HG03064 (cell line): ENCODE measurements at regions not wholly inside any gene's neighbourhood (a gene's known extent, or its start where the extent isn't known, plus 50 kb on each side); places are given as distances from the start of the nearest gene placed in this dataset.

Experiments used
- ATAC-seq: cut with Tn5 transposase; IDR thresholded peaks from one replicate; pipeline ENCODE4 v1.9.1; 2021; ENCODE audit warnings: low read depth; ENCODE audit not compliant: unreplicated experiment

DNA sequence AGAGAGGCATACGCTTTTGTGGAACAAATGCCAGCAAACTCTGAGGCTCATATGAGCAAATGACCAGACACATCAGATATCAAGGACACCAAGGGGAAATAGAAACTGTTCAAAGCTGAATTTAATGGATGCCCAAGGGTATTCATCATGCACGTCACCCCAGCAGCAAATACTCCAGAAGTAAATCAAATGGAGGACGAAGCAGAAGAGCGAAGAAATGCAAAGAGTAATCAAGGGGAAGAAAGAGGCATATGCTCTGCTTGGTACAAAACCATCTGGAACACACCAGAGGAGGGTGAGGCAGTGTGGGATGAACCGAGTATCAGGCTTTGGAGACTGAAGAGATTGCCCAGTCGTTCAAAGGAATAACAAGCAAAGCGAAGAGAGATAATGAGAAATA lies 232.6 kb upstream of the EGLN3 start:
- no peak for ATAC-seq

GRCh38 chr14:34181338-34181737 lies 230.5 kb upstream of the EGLN3 start:
- ATAC-seq = no peak

GRCh38 chr14:34180869-34181268 lies 230.0 kb upstream of the EGLN3 start:
- ATAC-seq = no peak

GRCh38 chr14:34180434-34180833 lies 229.6 kb upstream of the EGLN3 start:
- no peak for ATAC-seq

GRCh38 chr14:34179727-34180126 lies 228.9 kb upstream of the EGLN3 start:
- ATAC-seq = no peak

DNA sequence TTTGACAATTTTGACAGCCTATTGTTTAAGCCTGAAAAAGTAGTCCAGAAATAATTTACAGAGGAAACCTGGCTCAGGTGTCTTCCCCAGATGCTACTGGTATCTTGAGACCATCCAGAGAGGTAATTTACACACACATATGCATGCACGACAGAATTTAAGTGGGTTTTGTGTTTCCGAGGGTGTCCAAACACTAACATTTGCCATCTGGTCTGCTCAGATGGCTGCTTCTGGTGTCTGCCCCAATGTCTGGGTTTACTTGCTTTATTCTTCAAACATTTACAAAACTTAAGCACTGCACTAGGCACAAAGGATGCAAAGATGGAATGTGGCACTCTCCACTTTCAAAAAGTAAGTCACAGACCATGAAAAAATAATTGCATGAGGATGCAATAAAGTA lies 226.6 kb upstream of the EGLN3 start:
- ATAC-seq = no peak

- ATAC-seq = no peak
Observed at GRCh38 chr14:34175574-34175973, 224.7 kb upstream of the EGLN3 start.

- no peak for ATAC-seq
Observed at GRCh38 chr14:34174973-34175372, 224.1 kb upstream of the EGLN3 start.

DNA sequence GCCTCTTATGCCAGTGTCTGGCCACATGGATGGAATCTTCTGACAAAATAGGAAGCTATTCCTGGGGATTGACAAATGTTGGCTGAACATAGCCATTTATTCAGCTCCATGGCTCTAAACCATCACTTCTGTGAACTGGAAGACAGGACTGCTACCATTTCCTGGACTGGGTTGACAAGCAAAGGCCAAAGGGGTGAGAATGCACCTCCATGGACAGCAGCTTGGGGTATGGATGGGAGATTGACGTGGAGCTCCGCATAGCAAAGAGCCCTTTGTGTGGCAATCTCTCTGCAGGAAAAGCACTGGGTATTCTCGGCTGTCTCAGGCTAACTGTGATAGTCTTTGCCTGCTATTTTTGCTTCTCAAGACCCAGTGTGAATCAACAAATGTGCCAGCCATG lies 223.0 kb upstream of the EGLN3 start:
- ATAC-seq = no peak

GRCh38 chr14:34172550-34173368 lies 221.9 kb upstream of the EGLN3 start:
- ATAC-seq = no peak

DNA sequence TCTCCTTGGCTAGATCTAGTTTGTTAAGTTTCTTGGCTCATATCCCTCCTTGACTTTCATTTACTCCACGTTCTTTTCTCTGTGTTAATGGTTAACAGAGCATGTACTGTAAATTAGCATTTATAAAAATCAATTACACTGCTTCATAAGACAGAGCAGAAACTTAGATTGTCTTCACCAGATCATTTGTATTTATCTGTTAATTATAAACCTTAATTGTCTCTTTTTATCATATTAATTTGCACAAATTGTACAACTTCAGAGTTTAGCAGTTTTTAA lies 221.2 kb upstream of the EGLN3 start:
- ATAC-seq = no peak

DNA sequence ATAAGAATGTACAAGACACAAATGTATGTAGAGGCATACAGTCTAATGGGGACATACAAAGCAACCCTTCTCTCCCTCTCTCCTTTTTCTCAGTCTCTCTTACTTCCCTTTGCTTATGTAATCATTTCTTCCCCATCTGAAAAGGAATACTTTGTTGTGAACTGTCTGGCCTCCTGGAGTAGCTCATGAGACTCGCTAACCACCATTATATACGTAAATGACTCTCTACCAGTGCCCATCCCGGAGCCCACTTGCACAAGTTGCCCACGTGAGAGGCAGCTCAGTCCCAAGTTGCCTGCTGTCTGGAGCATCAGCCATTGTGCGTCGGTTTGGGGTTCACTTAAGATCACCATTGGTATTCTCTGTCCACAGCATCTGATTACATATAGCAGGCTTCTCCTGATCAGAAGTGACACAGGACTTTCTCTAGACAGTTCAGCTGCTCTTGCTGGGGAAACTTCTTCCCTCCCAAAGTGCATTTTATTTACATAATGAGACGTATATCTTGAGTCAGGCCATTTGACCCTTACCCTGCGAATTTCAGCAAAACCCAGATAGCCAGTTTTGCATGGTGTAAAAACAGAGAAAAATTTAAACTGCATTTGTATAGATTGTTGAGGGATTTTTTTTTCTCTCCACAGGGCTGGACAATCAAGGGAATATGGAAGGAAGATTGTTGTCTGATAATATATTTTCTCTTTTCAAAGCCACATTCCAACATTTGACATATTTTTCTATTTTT lies 220.7 kb upstream of the EGLN3 start:
- ATAC-seq = no peak

DNA sequence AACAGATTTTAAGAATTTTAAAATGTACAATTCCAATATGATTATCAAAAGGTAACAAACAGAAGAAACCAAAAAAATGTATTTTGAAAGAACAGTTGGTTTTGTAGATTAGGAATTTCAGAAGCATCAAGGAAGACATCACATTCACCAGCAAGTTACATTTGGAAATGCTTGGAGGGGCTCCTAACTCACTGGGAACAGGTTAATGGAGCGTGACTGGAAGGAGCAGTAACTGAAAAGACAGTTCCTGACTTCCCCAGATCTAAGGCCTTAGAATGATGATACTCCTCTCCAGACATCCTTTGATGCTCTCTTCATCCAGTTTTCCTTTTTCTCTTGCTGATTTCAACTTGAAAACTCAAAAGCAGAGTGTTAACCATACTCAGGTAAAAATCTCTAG lies 220.0 kb upstream of the EGLN3 start:
- no peak for ATAC-seq

GRCh38 chr14:34169561-34169960 lies 218.7 kb upstream of the EGLN3 start:
- ATAC-seq = no peak

DNA sequence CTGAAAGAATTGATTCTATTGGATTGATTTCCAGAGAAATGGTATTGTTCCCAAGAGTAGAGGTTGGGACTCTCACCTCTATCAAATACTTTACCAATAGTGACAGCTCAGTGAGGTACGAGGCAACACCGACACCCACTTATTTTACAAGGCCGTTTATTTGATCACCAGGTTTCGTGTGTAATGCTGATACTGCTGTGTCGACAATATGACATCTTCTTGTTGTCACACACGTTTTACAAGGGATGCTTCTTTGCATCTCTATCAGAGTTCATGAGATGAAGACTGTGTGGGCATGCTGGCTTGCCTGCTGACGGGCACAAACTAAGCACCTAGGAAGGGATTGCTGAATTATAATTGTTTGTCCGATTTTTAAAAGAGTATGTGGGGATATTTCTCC lies 217.8 kb upstream of the EGLN3 start:
- ATAC-seq = no peak

DNA sequence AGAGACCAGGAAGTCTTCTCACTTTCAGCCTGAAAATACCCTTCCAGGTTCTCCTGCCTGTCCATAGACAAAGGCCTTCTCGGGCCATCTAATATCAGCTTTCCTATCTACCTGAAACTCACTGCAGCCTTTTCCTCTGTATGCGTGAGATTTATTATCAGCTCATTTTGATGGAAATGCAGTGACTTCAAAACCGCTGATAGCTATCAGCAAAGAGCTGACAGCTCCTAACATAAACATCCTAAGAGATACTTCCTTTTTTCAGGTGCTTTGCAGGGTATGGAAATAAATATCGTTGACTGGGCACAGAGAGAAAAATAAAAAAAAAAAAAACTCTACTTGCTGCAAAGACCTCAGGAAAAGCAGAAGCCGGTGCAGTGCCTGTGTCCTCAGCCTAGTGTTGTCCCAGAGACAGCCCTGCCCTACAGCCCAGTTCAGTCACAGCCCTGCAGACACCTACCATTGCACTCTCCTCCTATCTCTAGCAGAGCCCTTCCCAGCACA lies 215.0 kb upstream of the EGLN3 start:
- ATAC-seq = no peak

DNA sequence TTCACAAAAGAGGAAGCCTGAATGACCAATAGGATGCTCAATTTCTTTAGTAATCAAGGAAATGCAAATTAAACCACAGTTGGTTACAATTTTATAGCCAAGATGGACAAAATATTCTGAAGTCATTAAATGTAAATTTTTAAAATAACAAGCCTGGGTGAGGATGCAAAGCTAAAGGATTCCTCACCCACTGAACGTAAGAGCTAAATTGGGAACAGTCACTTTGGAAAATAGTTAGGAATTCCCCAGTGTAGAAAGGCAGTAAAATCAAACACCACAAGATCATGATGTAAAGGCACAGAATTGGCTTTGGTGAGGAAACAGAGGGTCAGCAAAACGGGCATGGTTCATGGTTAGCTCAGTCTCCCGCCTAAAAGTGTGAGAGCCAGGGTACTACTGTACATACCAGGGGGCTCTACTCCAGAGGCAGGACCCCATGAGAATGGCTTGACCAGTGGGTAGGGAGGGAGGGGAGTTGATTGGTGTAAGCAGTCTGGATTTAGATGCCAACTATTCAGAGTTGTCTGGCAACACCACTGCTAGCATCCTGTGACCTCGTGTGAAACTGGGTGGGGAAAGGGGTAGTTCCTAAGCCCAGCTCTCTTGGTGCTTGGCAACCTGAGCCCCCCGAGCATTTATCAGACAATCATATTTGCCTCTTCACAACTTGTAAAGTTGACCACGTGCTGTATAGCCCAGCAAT lies 213.4 kb upstream of the EGLN3 start:
- no peak for ATAC-seq

GRCh38 chr14:34161351-34162082 lies 210.6 kb upstream of the EGLN3 start:
- no peak for ATAC-seq

GRCh38 chr14:34160619-34161018 lies 209.7 kb upstream of the EGLN3 start:
- no peak for ATAC-seq

DNA sequence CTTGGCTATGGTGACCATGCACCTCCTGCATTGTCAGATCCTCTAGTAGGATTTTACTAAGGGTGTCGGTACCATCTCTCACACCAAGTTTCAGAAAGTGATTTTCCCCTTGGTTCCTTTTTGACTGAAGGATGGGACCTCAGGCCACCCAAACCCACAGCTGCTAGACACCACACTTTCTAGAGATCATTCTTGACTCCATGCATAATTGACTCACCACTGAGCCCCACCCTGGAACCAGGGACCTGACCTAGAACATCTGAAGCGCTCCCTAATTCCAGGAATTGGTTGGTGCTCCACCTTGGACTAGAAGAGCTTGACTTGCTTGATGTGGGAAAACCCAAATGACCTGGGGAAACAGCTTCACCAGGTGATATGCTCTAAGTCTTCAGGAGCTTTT lies 206.8 kb upstream of the EGLN3 start:
- ATAC-seq = no peak

DNA sequence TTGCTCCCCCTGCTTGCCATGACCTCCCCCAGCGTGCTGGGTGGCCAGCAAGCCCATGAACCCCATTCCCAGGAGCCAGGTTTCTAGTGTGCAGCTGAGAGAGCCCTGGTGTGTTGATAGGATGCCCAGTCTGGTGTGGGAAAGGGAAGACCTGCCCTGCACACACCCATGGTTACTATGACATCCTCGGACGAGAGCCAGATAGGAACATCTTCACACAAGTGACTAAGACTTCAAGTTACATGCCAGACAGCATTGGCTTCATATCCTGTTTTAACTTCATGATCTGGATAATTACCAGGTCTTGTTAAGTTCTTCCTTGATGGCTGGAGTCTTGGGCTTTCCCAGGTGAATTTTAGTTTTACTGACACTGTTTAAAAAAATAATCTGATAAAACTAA lies 196.6 kb upstream of the EGLN3 start:
- ATAC-seq = no peak
